ENCODE measurements at regions not wholly inside any gene's neighbourhood (a gene's known extent, or its start where the extent isn't known, plus 50 kb on each side); places are given as distances from the start of the nearest gene placed in this dataset.

DNA sequence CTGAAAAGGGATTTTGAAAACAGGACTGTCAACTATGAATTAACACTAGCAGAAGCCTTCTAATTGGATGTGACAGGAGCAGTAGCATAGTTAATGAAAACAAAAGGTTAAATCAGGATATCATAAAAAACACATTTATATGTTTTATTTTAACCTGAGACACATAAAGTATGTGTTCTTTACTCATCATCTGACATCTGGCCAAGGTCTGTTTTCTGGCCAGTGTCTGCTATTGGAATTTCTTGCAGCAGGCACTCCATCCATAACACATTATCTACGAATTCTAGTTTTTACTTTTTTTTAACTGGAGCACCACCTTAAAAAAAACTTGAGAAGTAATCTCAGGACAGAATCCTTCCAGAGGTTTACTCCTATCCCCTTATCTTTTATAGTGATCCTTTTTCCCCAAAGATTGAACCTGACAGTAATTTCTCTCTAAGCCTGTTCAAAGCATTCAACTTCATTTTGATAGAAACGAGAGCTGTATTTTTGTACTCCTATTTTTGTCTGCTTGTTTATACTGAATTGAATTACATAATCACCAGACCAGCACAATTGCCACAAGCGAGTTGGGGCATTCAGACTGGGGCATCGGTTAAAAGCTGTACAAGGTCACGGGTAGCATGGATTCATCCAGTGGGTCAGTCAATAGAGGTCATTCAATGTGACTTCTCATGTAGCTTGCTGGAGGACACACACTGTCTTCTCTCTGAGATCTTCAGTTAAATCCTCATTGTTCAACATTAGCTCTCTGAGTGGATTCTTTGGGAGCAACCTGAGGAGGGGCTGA is 205.6 kb upstream of the CLINT1 start:
- TF ChIP-seq, protein P1, sequence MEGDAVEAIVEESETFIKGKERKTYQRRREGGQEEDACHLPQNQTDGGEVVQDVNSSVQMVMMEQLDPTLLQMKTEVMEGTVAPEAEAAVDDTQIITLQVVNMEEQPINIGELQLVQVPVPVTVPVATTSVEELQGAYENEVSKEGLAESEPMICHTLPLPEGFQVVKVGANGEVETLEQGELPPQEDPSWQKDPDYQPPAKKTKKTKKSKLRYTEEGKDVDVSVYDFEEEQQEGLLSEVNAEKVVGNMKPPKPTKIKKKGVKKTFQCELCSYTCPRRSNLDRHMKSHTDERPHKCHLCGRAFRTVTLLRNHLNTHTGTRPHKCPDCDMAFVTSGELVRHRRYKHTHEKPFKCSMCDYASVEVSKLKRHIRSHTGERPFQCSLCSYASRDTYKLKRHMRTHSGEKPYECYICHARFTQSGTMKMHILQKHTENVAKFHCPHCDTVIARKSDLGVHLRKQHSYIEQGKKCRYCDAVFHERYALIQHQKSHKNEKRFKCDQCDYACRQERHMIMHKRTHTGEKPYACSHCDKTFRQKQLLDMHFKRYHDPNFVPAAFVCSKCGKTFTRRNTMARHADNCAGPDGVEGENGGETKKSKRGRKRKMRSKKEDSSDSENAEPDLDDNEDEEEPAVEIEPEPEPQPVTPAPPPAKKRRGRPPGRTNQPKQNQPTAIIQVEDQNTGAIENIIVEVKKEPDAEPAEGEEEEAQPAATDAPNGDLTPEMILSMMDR (IDR thresholded peaks at IDR 0.05): no peak
- TF ChIP-seq NFYB (CRISPR knock-in tag; conservative IDR thresholded peaks at IDR 0.05; ENCODE audit: low read depth): no peak
- TF ChIP-seq ZNF281 (CRISPR knock-in tag; IDR thresholded peaks at IDR 0.05): no peak

Data from WTC11 (cell line).